ENCODE measurements at regions not wholly inside any gene's neighbourhood (a gene's known extent, or its start where the extent isn't known, plus 50 kb on each side); places are given as distances from the start of the nearest gene placed in this dataset.

- no peak for TF ChIP-seq SUZ12 (IDR thresholded peaks at IDR 0.05; ENCODE audit: extremely low read depth, insufficient read depth, insufficient read length)
- no peak for TF ChIP-seq ZNF274 (IDR thresholded peaks at IDR 0.05; ENCODE audit: low read depth, low read length)
Measured at GRCh38 chrX:39211501-39211900, 410.2 kb downstream of the MID1IP1 start.

Data from NT2/D1 (cell line).